GM23248 (cell line): ENCODE measurements at regions not wholly inside any gene's neighbourhood (a gene's known extent, or its start where the extent isn't known, plus 50 kb on each side); places are given as distances from the start of the nearest gene placed in this dataset.

Experiments used
- DNase-seq: peaks from one replicate; pipeline ENCODE4 v3.0.0-alpha.2; 2015
- H2AFZ ChIP-seq: fragments of 200-600 bp; sonication (generic); 2 replicates; pipeline ENCODE4 v1.6.1; 2016; ENCODE audit warnings: antibody characterized with exemption
- H3F3A ChIP-seq: fragments of 200-600 bp; sonication (generic); 2 replicates; pipeline ENCODE4 v1.6.1; 2016; ENCODE audit warnings: mild to moderate bottlenecking, antibody characterized with exemption, mixed run types; ENCODE audit not compliant: insufficient read depth
- H3K27ac ChIP-seq: fragments of 200-600 bp; sonication (generic); 2 replicates; pipeline ENCODE4 v1.5.1; 2016; ENCODE audit warnings: mild to moderate bottlenecking
- H3K27me3 ChIP-seq: fragments of 200-600 bp; sonication (generic); replicated peaks from 2 replicates; pipeline ENCODE4 v1.6.1; 2016; ENCODE audit warnings: mild to moderate bottlenecking; ENCODE audit not compliant: insufficient read depth
- H3K36me3 ChIP-seq: fragments of 200-600 bp; sonication (generic); 2 replicates; pipeline ENCODE4 v1.6.1; 2016; ENCODE audit warnings: low read depth, mild to moderate bottlenecking
- H3K4me1 ChIP-seq: fragments of 200-600 bp; sonication (generic); 2 replicates; pipeline ENCODE4 v1.6.1; 2016; ENCODE audit warnings: mild to moderate bottlenecking; ENCODE audit not compliant: insufficient read depth
- H3K4me2 ChIP-seq: fragments of 200-600 bp; sonication (generic); one replicate; pipeline ENCODE4 v1.6.1; 2016; ENCODE audit warnings: mild to moderate bottlenecking; ENCODE audit not compliant: unreplicated experiment
- H3K4me3 ChIP-seq: fragments of 200-600 bp; sonication (generic); 2 replicates; pipeline ENCODE4 v1.5.1; 2016; ENCODE audit warnings: mild to moderate bottlenecking
- H3K79me2 ChIP-seq: fragments of 200-600 bp; sonication (generic); 2 replicates; pipeline ENCODE4 v1.6.1; 2016; ENCODE audit warnings: mild to moderate bottlenecking; ENCODE audit not compliant: insufficient read depth
- H3K9ac ChIP-seq: fragments of 200-600 bp; sonication (generic); 2 replicates; pipeline ENCODE4 v1.6.1; 2016; ENCODE audit warnings: mild to moderate bottlenecking
- H3K9me2 ChIP-seq: fragments of 200-600 bp; sonication (generic); 2 replicates; pipeline ENCODE4 v1.6.1; 2016; ENCODE audit warnings: mixed run types, mild to moderate bottlenecking, moderate library complexity; ENCODE audit not compliant: insufficient read depth
- H3K9me3 ChIP-seq: fragments of 200-600 bp; sonication (generic); one replicate; pipeline ENCODE4 v1.6.1; 2017; ENCODE audit warnings: low read depth
- H4K20me1 ChIP-seq: fragments of 200-600 bp; sonication (generic); 2 replicates; pipeline ENCODE4 v1.6.0; 2016; ENCODE audit not compliant: insufficient read depth
- EZH2 ChIP-seq: fragments of 200-600 bp; sonication (generic); IDR thresholded peaks from 2 replicates; pipeline ENCODE4 v1.6.1; 2018; ENCODE audit warnings: antibody characterized with exemption, mild to moderate bottlenecking; ENCODE audit not compliant: insufficient read depth, poor library complexity, severe bottlenecking
- EZH2phosphoT487 ChIP-seq: fragments of 200-600 bp; sonication (generic); IDR thresholded peaks from 2 replicates; pipeline ENCODE4 v1.6.1; 2018; ENCODE audit warnings: antibody characterized with exemption, moderate library complexity, mild to moderate bottlenecking, low read depth; ENCODE audit not compliant: insufficient read depth
- WGBS, 2 experiments: methylation state at CpG; one replicate each; pipeline ENCODE4 v1.1.6; 2015 to 2017; ENCODE audit warnings: low lambda C conversion rate in 2 of 2, low coverage in 1 of 2; ENCODE audit errors: missing lambda C conversion rate in 2 of 2; 5-methylcytosine and 5-hydroxymethylcytosine counted together
- in situ Hi-C: fragments of 300-500 bp; cut with MboI; formaldehyde crosslinking; loops from 2 replicates; pipeline ENCODE4 v1.15.0; 2020

GRCh38 chr3:177488740-177489139, 291.5 kb upstream of the TBL1XR1 start:
- DNase-seq, result no peak
- in situ Hi-C loops, result no loop called here
- no peaks in the 10 kb centered on the region for H3K27me3 ChIP-seq
- peaks cover 30% of the 10 kb centered on the region for H3K4me1 ChIP-seq
- no peaks in the 10 kb centered on the region for H3K79me2 ChIP-seq
- H3F3A ChIP-seq, result peaks cover 13% of the 10 kb centered on the region
- H3K9me2 ChIP-seq, result no peaks in the 10 kb centered on the region
- H3K36me3 ChIP-seq, result no peaks in the 10 kb centered on the region
- H3K9ac ChIP-seq, result no peak overlapping the region
- H2AFZ ChIP-seq, result no peak overlapping the region
- no peak overlapping the region for H3K4me2 ChIP-seq
- no peak for TF ChIP-seq EZH2
- no peak for TF ChIP-seq EZH2phosphoT487
- H3K9me3 ChIP-seq, result no peaks in the 10 kb centered on the region
- no peak overlapping the region for H3K27ac ChIP-seq
- no peaks in the 10 kb centered on the region for H4K20me1 ChIP-seq
- 44 to 52% methylated on average over 2 of the region's 2 CpGs for WGBS, 2 experiments
- no peak overlapping the region for H3K4me3 ChIP-seq

- H2AFZ ChIP-seq, result no peak overlapping the region
- H3K36me3 ChIP-seq, result no peaks in the 10 kb centered on the region
- 73 to 82% methylated on average over 3 of the region's 3 CpGs for WGBS, 2 experiments
- no peak for DNase-seq
- in situ Hi-C loops, result no loop called here
- H3K4me2 ChIP-seq, result no peak overlapping the region
- no peaks in the 10 kb centered on the region for H3K9me3 ChIP-seq
- no peak overlapping the region for H3K4me3 ChIP-seq
- no peaks in the 10 kb centered on the region for H4K20me1 ChIP-seq
- no peak overlapping the region for H3K9ac ChIP-seq
- no peaks in the 10 kb centered on the region for H3K79me2 ChIP-seq
- TF ChIP-seq EZH2, result no peak
- TF ChIP-seq EZH2phosphoT487, result no peak
- H3F3A ChIP-seq, result peaks cover 8% of the 10 kb centered on the region
- H3K4me1 ChIP-seq, result peaks cover 15% of the 10 kb centered on the region; the same call in 1 of the 2 replicates
- no peaks in the 10 kb centered on the region for H3K27me3 ChIP-seq
- H3K9me2 ChIP-seq, result no peaks in the 10 kb centered on the region
- no peak overlapping the region for H3K27ac ChIP-seq
These were observed 293.3 kb upstream of the TBL1XR1 start for GRCh38 chr3:177490626-177491025.

GRCh38 chr3:177491296-177492032, 294.2 kb upstream of the TBL1XR1 start:
- no peak for TF ChIP-seq EZH2phosphoT487
- no peak for TF ChIP-seq EZH2
- H3K27me3 ChIP-seq, result no peaks in the 10 kb centered on the region
- H3K79me2 ChIP-seq, result no peaks in the 10 kb centered on the region
- H3K4me3 ChIP-seq, result no peak overlapping the region
- peaks cover 15% of the 10 kb centered on the region; the same call in 1 of the 2 replicates for H3K4me1 ChIP-seq
- H4K20me1 ChIP-seq, result no peaks in the 10 kb centered on the region
- no peaks in the 10 kb centered on the region for H3K9me2 ChIP-seq
- no peak overlapping the region for H3K9ac ChIP-seq
- in situ Hi-C loops, result no loop called here
- 36 to 41% methylated on average over 4 to 7 of the region's 7 CpGs for WGBS, 2 experiments
- peak; percentile 36 for DNase-seq
- no peaks in the 10 kb centered on the region for H3K36me3 ChIP-seq
- 0 out of 2 replicates have a peak overlapping the region, but pooled peaks have one; percentile 20 for H2AFZ ChIP-seq
- no peaks in the 10 kb centered on the region for H3K9me3 ChIP-seq
- H3K27ac ChIP-seq, result no peak overlapping the region
- peak overlapping the region; percentile 51 for H3K4me2 ChIP-seq
- H3F3A ChIP-seq, result peaks cover 8% of the 10 kb centered on the region; the same call in 1 of the 2 replicates

GRCh38 chr3:177493091-177493490, 295.8 kb upstream of the TBL1XR1 start:
- Histone ChIP-seq H4K20me1 (no peaks in the 10 kb centered on the region), H3K9me3 (no peaks in the 10 kb centered on the region), H3K4me3 (no peak overlapping the region), H3F3A (peaks cover 6% of the 10 kb centered on the region; the same call in 1 of the 2 replicates), H3K4me1 (peaks cover 11% of the 10 kb centered on the region; the same call in 1 of the 2 replicates), H3K79me2 (no peaks in the 10 kb centered on the region), H2AFZ (no peak overlapping the region), H3K9me2 (no peaks in the 10 kb centered on the region), H3K27me3 (no peaks in the 10 kb centered on the region), H3K27ac (no peak overlapping the region), H3K4me2 (no peak overlapping the region), H3K36me3 (no peaks in the 10 kb centered on the region), H3K9ac (no peak overlapping the region)
- in situ Hi-C loops, result no loop called here
- WGBS, 2 experiments, result 79 to 83% methylated on average over 2 of the region's 2 CpGs
- DNase-seq, result no peak
- TF ChIP-seq EZH2 (no peak), EZH2phosphoT487 (no peak)
